NCI-H1417 (cell line): ENCODE measurements at regions not wholly inside any gene's neighbourhood (a gene's known extent, or its start where the extent isn't known, plus 50 kb on each side); places are given as distances from the start of the nearest gene placed in this dataset.
"Not testable (repeated sequence)": the region's sequence is repeated elsewhere in the genome, so short reads cannot be mapped to it uniquely, and the experiment has no call there.

Experiments
- DNase-seq, 3 experiments: peaks; one replicate each; lab custom pipeline; 2025; lab: John Stamatoyannopoulos, UW

DNA sequence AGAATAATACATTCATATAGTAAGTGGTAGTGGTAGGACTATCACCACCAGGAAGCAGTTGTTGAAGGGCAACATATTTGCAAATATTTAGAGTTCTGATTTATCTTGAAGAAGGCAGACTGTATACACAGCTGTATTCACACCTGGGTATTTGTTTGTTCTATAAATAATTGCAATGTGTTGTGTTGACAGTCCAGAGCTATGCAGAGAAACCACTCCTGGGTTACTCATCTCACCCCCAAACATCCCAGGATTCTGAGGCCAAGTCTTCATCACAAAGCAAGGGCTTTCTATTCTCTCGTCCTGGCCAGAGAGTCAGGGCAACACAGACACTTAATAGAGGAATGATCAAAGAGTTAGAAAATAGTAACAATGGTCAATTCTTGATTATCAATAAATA, 102.1 kb upstream of the FAT3 start:
- peak in 1 of 3 experiments; percentile 46 for DNase-seq

DNA sequence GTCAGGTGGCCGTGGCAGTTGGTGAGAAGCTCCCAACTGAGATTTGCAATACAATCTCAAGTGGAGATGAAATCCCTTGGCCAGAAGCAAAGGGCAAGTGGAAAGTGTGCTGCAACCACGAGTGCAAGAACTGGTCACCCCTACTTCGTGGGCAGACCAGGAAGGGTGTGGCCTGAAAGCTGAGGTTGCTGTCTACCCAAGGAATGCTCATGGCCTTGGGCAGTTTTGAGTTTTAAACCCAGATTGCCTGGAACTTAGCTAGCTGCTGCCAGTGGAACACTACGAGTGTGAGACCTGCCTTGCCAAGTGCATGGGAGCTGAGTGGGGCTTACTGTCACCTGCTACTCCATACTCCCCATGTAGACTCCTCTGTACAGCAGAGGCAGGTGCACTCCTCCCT, 113.3 kb upstream of the FAT3 start:
- no peak for DNase-seq

DNA sequence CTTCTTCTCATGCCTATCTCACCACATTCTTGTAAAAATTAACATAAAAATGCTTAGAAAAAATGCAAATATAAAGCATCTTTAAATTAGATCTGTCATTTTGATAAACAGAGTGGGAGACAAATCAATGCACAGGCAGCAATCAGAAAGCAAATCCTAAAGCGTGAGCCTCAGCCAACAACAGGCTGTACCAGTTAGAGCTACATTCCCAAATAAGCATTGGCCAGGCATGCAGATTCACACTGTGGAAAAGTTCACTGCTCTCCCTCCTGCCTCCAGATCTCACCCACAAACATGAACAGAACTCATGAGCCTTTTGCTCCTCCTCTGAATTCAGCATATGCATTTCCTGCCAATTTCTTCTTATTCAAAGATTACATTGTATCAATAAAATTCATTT, 115.2 kb upstream of the FAT3 start:
- DNase-seq: no peak

DNA sequence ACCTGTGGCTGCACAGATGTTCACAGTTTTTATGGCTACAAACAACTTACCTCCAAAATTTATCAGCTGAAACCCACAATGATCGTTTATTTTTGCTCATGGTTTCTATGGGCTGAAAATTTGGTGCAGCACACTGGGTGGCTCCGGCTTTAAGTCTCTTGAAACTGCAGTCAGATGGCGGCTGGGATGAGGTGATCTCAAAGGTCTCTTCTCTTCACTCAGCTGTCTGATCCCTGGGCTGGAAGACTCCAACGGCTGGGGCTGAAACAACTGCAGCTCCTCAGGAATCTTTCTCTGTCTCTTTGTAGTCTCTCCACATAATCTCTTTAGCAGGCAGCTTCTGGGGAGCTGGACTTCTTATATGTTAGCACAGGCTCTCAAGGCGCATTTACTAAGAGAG, 117.3 kb upstream of the FAT3 start:
- DNase-seq: no peak

DNA sequence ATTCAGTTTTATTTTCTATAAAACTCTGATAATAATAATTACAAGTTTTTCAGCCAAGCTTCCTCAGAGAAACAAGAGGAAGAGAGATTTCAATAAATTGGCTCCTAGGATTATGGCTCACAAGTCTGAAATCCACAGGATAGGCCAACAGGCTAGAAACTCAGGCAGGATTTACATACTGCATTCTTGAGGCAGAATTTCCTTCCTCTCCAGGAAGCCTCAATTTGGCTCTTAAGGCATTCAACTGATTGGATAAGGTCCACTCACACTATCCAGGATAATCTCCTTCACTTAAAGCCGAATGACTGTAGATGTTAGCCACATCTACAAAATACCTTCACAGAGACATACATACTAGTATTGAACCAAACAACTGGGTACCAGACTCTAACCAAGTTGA, 120.3 kb upstream of the FAT3 start:
- no peak for DNase-seq

DNA sequence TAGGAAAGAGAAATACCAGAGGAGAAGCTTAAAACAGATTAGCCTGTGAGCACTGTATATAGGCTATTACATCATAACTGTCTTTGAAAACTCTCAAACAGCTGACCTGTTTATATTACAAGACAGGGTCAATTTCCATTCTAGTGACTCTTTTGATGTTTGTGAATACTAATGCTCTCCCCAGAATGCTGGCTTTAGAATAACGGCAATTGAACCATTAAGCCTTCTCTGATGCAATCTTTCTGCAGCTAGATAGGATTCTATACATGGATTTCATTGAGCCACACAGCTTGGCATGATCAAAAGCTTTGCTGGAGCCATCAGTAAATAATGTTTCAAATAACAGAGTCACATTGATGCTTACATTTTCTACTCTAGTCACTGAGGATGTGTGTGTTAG, 122.7 kb upstream of the FAT3 start:
- peak in 1 of 3 experiments; percentile 24 for DNase-seq

DNA sequence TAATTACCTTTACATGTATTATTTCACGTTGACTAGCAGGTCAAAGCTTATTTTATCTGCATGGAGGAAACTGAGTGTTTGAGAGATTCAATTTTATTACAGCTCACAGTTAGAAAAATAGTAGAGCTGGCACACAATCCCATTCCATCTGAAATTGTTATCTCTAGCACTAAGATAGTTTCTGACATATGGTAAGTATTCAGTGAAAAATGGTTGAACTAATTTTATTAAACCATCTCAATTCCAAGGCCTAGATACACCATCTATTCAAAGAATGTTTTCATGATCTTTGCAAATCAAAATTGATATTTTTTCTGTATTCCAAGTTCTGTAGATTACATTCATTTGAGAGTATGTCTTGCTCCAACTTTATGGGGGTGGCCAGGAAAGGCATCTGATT, 125.4 kb upstream of the FAT3 start:
- no peak for DNase-seq

DNA sequence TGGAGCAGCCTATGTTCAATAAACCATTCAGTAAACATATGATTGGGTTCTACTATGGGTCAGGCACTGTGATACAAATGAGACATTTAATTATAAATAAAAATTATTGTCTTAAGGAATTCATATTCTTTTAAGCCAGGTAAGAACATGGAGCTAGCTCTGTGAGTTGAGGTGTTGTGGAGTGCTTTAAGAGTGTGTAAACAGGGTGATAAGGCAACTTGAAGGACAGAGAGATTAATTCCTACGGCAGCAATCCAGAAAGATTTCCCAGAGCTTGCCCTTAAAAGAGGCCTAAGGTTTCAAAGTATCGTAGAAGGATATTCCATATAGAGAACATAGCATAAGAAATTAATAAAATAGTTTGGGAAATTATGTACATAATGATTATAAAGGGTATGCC, 126.4 kb upstream of the FAT3 start:
- no peak for DNase-seq

DNA sequence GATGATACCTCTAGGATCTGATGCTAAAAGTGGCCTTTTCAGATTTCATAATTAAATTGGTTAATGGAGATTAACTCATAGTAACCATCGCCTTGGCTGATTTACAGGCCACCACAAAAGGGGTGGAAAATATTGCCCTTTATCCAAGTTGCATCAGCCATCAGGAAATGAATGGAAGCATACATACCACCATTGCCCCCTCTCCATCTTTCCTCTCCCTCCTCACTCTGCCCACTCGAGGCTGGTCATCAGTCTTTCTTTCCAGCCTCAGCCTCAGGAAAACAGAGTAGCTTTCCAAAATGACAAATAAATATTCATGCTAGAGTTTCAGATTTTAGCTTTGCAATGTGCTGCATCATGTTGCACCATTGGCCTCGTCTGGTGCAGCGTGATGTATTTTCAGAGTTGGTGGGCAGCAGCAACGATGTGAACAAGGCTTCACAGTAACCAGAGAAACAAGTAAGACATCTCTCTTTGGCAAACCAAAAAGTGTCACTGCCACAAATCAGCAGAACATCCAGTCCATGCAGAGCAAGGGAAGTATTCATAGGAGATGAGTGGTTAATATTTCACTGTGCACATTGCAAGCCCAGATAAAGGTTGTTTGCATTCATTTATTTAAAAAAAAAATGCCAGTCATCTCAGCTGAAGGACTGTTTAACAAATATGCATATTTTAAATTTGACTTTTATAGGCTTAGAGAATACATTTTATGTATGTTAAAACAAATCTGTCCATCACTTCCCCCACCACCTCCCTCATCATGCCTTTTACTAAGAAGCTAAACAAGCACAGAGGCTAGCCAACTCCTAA, 136.7 kb upstream of the FAT3 start:
- no peak for DNase-seq

DNA sequence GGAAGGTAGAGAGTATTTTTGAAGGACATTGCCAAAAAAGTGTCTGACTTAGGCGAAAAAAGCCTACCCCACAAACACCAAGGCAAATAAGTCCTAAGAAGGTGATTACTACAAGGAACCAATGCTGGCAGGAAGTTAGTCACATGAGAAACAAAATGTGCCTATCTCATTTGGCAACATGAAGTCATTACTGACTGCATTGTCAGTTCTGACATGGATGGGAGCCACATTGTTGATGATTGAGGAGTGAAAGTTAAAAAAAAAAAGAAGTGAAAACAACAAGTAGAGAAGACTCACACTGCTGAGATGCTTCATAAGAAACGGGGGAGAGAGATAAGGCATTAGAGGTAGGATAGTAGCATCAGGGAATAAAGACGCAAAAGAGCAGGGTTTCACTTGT, 141.5 kb upstream of the FAT3 start:
- DNase-seq: no peak

DNA sequence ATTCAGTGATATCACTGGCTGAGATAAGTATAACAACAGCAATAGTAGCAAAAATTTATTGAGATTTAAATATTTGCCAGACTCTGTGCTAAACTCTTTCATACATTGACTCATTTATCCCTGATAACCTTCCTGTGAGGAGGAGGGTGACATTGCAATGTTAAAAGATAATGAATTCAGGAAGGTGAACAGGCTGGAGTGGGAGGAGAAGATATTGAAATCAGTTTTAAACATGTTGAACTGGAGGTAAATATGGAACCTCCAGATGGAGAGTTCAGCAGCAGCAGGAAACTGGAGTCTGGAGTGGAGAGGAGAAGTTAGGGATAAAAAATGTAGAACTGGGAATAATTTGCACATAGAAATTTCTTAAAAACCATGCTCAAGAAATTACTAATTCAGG, 142.0 kb upstream of the FAT3 start:
- no peak for DNase-seq

DNA sequence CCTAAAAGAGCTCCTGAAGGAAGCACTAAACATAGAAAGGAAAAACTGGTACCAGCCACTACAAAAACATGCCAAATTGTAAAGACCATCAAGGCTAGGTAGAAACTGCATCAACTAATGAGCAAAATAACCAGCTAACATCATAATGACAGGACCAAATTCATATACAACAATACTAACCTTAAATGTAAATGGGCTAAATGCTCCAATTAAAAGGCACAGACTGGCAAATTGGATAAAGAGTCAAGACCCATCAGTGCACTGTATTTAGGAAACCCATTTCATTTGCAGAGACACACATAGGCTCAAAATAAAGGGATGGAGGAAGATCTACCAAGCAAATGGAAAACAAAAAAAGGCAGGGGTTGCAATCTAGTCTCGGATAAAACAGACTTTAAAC, 150.1 kb upstream of the FAT3 start:
- not testable (repeated sequence) for DNase-seq

DNA sequence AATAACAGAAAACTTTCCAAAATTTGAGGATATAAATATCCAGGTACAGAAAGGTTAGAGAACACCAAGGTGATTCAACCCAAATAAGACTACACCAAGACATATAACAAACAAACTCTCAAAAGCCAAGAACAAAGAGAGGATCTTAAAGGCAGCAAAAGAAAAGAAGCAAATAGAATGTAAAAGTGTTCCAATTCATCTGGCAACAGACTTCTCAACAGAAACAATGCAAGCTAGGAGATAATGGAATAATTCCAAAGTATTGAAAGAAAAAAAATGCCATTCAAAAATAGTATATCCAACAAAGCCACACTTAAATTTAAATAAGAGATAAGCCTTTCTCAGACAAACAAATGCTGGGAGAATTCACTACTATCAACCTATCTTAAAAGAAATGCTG, 153.0 kb upstream of the FAT3 start:
- no peak for DNase-seq

DNA sequence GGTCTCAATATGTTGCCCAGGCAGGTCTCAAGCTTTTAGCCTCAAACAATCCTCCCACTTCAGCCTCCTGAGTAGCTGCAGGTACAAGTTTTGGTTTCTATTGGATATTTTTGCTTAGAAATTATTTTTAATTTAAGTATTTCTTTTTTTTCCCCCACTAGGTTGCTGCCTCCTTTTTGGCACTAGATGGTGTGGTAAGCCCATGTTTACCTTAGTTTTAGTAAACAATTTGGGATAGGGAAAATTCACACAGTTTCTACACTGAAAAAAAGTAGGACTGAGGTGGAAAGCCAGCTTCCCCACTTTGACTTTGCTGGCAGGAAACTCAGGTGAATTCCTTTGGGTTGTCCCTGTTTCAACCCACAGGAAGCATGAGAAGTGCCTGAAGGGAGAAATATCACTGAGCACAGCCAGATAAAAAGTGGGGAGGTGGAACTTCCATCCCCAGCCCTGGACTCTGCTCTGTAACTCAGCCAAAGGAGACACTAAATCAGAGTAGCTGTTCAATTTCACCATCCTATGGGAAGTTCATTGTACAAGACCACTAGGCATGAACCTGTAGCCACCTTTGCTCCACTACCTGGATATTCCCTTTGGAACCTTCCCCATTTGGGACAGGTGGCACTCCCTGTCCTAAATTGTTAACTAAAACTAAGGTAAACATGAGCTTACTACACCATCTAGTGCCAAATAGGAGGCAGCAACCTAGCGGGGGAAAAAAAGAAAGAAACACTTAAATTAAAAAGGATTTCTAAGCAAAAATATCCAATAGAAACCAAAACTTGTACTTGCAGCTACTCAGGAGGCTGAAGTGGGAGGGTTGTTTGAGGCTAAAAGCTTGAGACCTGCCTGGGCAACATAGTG, 154.4 kb upstream of the FAT3 start:
- DNase-seq: no peak

DNA sequence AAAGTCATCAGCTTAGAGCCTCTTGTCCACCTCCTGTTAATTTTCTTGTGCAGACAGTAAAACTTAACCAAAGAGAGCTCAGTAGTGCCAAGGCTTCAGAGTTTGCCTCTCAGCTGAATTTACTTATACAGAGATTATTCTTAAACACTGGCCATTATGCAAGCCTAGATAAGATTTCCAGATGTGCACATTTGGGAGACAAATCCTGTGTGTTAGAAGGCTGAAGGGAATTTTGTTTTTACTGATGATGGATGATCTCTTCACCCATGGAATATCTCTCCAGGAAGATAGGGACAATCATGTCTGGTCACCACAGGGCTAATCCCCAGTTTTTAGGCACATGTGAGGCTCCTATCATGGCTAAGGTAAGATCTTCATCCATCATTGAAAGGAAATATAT, 157.6 kb upstream of the FAT3 start:
- DNase-seq: no peak

DNA sequence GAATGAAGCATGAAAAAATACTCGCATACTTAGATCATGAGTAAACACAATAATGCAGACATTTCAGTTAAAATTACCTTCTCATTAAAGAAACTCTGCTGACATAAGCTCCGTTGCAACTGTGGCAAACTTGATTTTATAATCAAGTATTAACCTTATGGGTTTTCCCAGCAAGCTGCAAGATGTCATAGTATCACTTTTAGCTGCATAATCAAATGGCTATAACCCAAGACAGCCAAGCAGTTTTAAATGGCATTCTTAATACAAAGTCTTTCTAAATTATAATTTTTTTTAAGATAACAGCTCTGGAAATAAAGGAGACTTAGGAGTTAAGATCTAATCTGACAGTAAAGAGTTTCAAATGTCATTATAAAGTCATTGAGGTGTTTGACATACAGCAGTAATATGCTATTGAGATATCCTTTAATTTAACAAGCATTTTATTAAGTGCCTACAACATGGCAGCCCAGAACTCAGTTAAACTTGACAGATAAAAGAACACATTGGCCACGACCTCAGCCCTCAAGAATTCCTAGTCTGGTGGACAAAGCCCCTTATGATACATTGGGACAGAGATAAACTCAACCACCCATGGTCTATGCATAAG, 163.1 kb upstream of the FAT3 start:
- DNase-seq: no peak

DNA sequence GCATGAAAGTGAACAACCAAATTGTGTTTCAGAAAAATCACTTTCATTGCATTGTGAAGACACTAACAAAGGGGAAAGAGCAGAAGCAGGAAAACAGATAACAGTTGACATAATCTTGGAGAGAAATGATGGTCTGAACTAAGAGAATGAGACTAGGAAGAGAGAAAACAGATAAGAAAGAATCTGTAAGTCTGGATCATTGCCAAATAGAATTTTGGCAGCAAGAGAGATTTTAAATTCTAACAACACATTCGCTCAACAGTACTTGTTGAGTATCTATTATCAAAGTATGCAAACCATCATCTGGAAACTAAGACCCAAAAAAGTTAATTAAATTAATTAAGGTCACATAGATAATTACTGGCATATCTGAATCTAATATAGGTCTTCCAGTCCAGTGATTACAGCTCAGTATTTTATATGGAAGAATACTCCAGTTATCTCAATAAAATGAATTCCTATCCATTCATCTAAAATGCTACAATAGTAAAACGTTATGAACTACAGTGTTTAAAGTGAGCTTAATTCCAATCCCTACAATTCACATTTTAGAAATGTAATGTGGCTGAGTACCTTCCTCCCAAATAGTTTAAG, 166.7 kb upstream of the FAT3 start:
- DNase-seq: no peak

DNA sequence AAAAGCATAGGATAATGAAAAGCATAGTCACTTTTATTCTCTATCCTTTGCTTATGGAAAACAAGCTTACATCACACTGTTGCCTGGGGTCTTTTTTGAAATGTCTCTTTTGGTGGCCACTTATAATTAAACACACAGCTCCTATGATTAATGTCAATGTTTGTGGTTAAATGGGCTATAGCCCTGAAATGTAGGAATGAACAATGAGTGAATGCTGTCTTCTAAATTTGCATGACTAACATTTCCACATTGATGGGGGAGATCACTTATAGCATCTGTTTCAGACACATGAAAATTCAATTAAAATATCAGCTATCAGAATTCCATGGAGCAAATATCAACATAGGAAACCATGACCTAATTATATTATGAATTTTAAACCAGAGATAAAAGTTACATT, 171.4 kb upstream of the FAT3 start:
- peak in 1 of 3 experiments; percentile 31 for DNase-seq

DNA sequence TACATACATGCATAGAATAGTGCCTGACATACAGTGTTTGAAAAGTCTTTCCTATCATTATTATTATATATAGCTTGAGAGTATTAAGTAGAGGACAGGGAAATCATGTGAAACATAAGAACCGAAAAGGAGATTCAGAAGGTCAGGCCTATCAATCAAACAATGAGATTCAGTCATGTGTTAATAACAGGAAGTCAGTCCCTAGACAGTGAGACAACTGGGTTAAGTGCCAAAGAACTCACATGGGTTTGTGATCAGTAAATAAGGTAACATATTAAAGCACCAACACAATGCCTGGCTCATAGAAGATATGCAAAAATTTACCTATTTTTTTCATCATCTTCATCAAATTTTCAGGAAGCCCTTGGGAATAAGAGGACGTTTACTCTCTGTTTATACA, 174.3 kb upstream of the FAT3 start:
- peak in 1 of 3 experiments; percentile 34 for DNase-seq

DNA sequence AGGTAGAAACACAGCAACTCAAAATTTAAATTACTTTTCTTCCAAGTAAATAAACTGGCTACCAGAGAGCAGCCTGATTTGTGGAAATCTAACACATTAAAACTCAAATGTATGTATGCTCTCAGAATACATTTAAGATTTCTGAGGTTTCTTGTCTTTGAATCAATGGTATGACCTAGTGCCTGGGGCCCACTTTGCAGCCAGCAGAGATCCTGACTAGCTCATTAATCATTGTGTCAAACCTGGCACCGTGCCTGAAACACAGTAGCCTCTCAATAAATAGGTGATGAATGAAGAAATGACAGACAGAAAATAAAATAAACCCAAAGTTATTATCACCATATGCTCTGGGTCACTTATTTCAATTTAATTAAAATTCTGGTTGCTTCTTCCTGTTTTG, 176.2 kb upstream of the FAT3 start:
- peak in 1 of 3 experiments; percentile 50 for DNase-seq

DNA sequence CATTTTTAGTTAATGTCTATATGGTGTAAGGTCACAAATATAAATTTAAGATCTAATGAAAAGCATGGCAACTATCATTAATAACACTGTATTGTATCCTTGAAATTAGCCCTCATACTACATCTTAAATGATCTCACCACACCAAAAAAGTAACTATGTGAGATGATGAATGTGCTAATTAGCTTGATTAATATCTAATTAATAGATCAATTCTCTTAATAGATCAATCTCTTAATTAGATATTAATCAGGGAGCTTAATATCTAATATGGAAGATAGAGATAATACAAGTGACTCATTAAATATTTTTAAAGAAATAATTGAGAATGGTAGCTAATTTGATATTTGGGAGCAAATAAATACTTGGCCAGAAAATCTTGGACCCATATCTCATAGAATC, 178.5 kb upstream of the FAT3 start:
- no peak for DNase-seq

DNA sequence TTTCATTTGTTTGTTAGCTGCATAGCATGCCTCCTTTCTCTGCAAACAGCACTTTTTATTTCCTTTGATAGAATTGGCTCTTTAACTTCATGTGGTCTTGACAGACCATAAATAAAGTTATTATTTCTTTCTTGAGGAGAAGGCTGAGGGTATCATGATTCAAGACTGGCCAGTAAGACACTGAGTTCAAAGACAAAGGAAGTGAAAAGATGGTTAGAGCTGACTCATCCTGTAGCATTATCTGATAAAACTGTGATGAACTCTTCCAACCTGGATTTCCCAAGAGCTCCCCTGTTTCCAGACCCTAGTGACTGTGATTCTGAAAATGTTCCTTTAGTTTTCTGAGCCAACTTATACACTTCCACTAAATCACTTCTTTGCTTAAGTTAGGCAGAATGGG, 179.3 kb upstream of the FAT3 start:
- DNase-seq: peak in 1 of 3 experiments; percentile 44

DNA sequence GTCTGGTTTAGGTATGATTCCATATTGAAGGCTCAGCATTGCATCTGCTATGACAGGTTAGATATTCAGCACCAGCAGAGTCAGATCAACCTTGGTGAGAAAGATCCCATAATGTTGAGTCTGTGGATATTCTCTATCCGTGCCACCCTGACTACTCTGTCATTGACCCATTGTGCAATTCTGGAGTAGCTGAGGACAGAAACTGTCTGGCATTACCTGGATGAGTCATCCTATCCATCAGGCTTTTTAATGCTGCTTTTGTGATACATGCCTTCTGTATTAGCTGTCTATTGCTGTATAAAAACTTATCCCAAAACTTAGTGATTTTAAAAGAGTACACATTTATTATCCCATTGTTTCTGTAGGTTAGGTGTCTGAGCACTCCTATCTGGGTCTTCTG, 189.1 kb upstream of the FAT3 start:
- DNase-seq: no peak
